ENCODE measurements at regions not wholly inside any gene's neighbourhood (a gene's known extent, or its start where the extent isn't known, plus 50 kb on each side); places are given as distances from the start of the nearest gene placed in this dataset.

GRCh38 chr1:221806236-221806635 lies 64.3 kb upstream of the DUSP10 start:
- DNase-seq: no peak
- in situ Hi-C loops (cut with MboI; ENCODE audit: low pct_unique_long_range_greater_than_20kb, low sequenced_read_pairs): no loop called here

GRCh38 chr1:221805121-221805520 lies 63.2 kb upstream of the DUSP10 start:
- in situ Hi-C loops (cut with MboI; ENCODE audit: low pct_unique_long_range_greater_than_20kb, low sequenced_read_pairs): no loop called here
- DNase-seq: no peak

GRCh38 chr1:221804303-221804702 lies 62.4 kb upstream of the DUSP10 start:
- no peak for DNase-seq
- in situ Hi-C loops (cut with MboI; ENCODE audit: low pct_unique_long_range_greater_than_20kb, low sequenced_read_pairs): no loop called here

DNA sequence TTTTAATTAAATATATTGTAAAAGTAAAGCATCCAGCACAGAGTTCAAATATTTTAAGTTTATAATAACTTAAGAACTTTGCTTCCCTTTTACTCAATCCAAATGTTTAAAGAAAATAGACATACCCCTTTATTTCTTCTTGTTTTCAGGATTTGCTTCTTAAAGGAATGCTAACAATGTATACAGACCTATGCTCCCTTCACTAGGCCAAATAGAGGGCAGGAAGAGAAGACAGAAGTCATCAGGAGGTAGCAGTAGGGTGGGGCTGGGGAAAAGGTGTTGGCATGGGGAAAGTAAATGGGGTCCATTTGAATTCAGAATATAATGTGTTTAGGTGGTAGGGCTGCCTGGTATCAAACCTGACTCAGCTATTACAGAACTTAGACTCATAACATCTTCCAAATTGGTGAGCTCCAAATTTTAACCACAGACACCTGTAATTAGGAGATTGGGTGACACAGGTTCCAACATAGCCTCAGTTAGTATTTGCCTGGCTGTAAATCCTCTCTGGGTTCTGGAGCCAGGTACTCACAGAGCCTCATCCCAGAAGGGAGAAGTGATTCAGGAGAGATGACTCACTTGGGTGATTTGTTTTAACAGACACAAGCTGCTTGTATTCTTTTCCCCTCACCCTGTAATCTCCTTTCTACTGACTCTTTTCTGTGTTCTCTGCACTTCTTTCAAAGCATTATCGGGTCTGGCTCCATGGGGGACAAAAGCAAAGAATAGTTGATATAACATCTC lies 60.1 kb upstream of the DUSP10 start:
- in situ Hi-C loops (cut with MboI; ENCODE audit: low pct_unique_long_range_greater_than_20kb, low sequenced_read_pairs): no loop called here
- no peak for DNase-seq

GRCh38 chr1:221801251-221801661 lies 59.4 kb upstream of the DUSP10 start:
- in situ Hi-C loops (cut with MboI; ENCODE audit: low pct_unique_long_range_greater_than_20kb, low sequenced_read_pairs): no loop called here
- no peak for DNase-seq

- no peak for DNase-seq
- in situ Hi-C loops (cut with MboI; ENCODE audit: low pct_unique_long_range_greater_than_20kb, low sequenced_read_pairs): no loop called here
Observed at GRCh38 chr1:221800831-221801230, 58.9 kb upstream of the DUSP10 start.

DNA sequence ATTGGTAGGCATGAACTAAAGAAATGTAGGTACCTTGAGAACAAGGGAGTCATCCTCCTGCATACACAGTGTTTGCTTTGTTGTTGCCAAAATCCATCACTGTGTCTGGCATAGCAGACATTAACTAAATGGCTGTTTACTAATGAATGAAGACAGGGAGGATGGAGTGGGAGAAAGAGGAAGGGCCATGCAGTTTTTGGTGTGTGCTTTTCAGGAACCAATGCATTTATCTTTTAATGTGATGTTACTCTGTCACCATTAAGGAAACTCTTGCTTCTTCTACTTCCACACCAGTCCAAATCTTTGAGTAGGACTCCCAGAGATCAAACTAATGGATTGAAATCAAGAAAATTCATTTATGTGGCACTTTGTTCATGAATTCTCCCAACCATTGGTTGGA lies 55.6 kb upstream of the DUSP10 start:
- DNase-seq: no peak
- in situ Hi-C loops (cut with MboI; ENCODE audit: low pct_unique_long_range_greater_than_20kb, low sequenced_read_pairs): no loop called here

DNA sequence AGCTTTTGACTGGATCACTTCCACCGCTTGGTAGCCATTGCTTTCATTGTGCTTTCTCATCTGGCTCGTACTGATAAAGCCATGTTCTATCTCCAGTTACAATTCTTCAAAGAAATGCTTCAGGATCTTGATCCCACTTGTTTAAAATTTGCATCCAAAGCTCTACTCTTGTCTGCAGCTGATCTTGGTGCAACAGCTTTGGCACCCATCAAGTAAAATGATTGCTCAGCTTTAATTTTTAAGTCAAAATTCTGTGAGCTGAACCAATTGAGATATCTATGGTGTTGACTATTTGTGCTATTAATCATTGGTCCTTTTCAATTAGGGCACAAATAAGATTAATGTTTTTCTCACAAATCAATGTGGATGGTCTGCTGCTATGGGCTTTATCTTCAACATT lies 54.8 kb upstream of the DUSP10 start:
- in situ Hi-C loops (cut with MboI; ENCODE audit: low pct_unique_long_range_greater_than_20kb, low sequenced_read_pairs): no loop called here
- DNase-seq: no peak

DNA sequence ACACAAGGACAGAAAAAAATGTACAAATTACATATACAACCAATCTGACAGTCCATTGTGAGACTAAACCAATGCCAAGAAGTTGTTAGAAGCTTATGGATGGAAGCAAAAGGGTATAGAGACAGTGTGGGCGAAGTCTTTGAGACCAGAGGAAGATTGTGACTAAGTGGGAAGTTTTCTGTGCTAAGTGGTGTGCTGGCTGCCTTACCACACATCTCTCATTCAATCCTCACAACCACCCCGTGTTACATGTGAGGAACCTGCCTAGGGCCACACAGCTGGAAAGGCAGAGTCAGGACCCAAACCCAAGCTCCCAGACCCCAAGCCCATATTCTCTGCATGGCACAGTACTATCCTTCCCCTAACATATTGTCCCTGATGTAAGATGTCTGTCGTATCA lies 53.5 kb upstream of the DUSP10 start:
- in situ Hi-C loops (cut with MboI; ENCODE audit: low pct_unique_long_range_greater_than_20kb, low sequenced_read_pairs): no loop called here
- no peak for DNase-seq

DNA sequence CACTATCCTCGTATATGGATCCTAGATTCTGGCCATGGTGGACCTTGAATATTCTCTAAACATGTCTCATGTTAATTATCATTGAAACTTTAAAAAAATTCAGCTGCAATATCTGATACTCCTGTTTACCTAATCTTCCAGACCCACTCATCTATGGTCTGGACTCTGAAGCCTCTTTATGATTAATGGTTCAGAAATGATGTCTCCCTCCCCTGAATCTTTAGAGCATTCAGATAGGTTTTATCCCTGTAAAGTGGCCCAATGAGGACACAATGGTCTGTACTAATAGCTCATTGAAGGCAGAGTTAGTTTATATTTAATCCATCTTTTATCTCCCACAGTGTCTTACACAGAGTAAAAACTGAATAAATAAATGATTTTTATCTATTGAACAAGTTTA lies 53.0 kb upstream of the DUSP10 start:
- no peak for DNase-seq
- in situ Hi-C loops (cut with MboI; ENCODE audit: low pct_unique_long_range_greater_than_20kb, low sequenced_read_pairs): no loop called here

DNA sequence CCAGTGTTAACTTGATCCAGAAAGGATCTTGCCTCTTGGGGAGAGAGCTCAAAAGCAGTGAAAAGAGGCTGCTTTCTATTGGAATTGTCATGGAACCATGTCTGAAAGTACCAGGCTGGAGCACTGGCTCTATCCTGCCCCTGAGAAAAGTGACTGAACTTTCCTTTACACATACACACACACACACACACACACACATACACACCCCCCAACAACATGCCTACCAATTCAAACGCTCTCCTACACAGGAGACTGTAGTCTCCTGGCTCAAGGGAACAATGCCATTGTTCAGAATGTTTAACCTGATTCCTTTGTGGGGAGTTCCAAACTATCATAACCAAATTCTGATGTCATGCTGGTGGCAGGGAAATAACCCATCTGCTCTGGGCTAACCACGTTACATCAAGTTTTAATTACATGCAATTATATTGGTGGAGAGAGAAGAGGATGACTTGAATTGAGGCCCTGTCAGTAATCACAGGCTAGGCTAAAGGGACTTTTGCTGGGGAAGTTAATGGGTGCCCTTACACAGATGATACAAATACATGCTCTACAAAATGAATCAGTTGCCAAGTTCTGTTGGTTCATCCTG lies 52.3 kb upstream of the DUSP10 start:
- no peak for DNase-seq
- in situ Hi-C loops (cut with MboI; ENCODE audit: low pct_unique_long_range_greater_than_20kb, low sequenced_read_pairs): no loop called here

GRCh38 chr1:221793439-221794078 lies 51.7 kb upstream of the DUSP10 start:
- in situ Hi-C loops (cut with MboI; ENCODE audit: low pct_unique_long_range_greater_than_20kb, low sequenced_read_pairs): no loop called here
- no peak for DNase-seq

- in situ Hi-C loops (cut with MboI; ENCODE audit: low pct_unique_long_range_greater_than_20kb, low sequenced_read_pairs): no loop called here
- DNase-seq: no peak
Observed at GRCh38 chr1:221791846-221792245, 50.0 kb upstream of the DUSP10 start.

Data from KBM-7 (cell line).